ENCODE measurements at regions not wholly inside any gene's neighbourhood (a gene's known extent, or its start where the extent isn't known, plus 50 kb on each side); places are given as distances from the start of the nearest gene placed in this dataset.

GRCh38 chr17:71942626-71943025 lies 178.2 kb upstream of the SOX9 start:
- no peak overlapping the region for H3K27ac Mint-ChIP-seq
- H3K36me3 ChIP-seq (replicated peaks in 1 of 2; ENCODE audit: control extremely low read depth in 1 of 2, control insufficient read depth in 1 of 2, extremely low read depth in 1 of 2, insufficient read depth in 2 of 2, low read length in 1 of 2), result no peaks in the 10 kb centered on the region
- DNase-seq, result no peak
- POLR2A ChIA-PET, result no interaction called here
- intact Hi-C loops (cut with micrococcal nuclease), result no loop called here
- TF ChIP-seq EZH2 (IDR thresholded peaks at IDR 0.05; ENCODE audit: borderline replicate concordance, insufficient read depth, low read depth, low read length, poor library complexity, severe bottlenecking) (no peak), CTCF (IDR thresholded peaks at IDR 0.05) (no peak)
- H4K20me1 ChIP-seq (ENCODE audit: control insufficient read depth, insufficient read depth, low read length, poor library complexity, severe bottlenecking), result no peaks in the 10 kb centered on the region
- no peak overlapping the region for H3K4me2 ChIP-seq (replicated peaks; ENCODE audit: low read depth, low read length, poor library complexity, severe bottlenecking)
- ATAC-seq (ENCODE audit: low read depth), result no peak
- no peaks in the 10 kb centered on the region for H3K27me3 ChIP-seq (replicated peaks in 1 of 4; ENCODE audit: control extremely low read depth in 1 of 4, control insufficient read depth in 3 of 4, insufficient read depth in 4 of 4, low read length in 3 of 4)
- no peak overlapping the region for H2AFZ ChIP-seq (ENCODE audit: insufficient read depth, low read depth, low read length, poor library complexity, severe bottlenecking)
- H3K9ac ChIP-seq (ENCODE audit: low read length), result no peak overlapping the region
- no peak overlapping the region for H3K4me3 Mint-ChIP-seq
- no peaks in the 10 kb centered on the region for H3K4me1 ChIP-seq (ENCODE audit: control insufficient read depth in 2 of 2, insufficient read depth in 2 of 2, low read length in 2 of 2)
- no peaks in the 10 kb centered on the region for H3K27me3 Mint-ChIP-seq
- CTCF ChIA-PET, result no interaction called here
- H3K27ac ChIP-seq (ENCODE audit: low read length in 2 of 2), result no peak overlapping the region
- H3K4me3 ChIP-seq (ENCODE audit: control extremely low read depth in 1 of 5, extremely low read depth in 1 of 5, insufficient read depth in 1 of 5, low read depth in 2 of 5, low read length in 4 of 5), result no peak overlapping the region
- H3K9me3 ChIP-seq (ENCODE audit: control extremely low read depth in 1 of 3, control insufficient read depth in 2 of 3, insufficient read depth in 1 of 3, low read length in 2 of 3), result peaks cover 0 to 9% (median 0%) of the 10 kb centered on the region in 3 donors
- 9% methylated on average over 3 of the region's 3 CpGs for WGBS (ENCODE audit: insufficient coverage)
- H3K9me3 Mint-ChIP-seq (ENCODE audit: insufficient read depth), result peaks cover 5% of the 10 kb centered on the region
- no peaks in the 10 kb centered on the region for H3K79me2 ChIP-seq (ENCODE audit: control insufficient read depth, insufficient read depth, low read length)
- no peaks in the 10 kb centered on the region for H3K4me1 Mint-ChIP-seq

DNA sequence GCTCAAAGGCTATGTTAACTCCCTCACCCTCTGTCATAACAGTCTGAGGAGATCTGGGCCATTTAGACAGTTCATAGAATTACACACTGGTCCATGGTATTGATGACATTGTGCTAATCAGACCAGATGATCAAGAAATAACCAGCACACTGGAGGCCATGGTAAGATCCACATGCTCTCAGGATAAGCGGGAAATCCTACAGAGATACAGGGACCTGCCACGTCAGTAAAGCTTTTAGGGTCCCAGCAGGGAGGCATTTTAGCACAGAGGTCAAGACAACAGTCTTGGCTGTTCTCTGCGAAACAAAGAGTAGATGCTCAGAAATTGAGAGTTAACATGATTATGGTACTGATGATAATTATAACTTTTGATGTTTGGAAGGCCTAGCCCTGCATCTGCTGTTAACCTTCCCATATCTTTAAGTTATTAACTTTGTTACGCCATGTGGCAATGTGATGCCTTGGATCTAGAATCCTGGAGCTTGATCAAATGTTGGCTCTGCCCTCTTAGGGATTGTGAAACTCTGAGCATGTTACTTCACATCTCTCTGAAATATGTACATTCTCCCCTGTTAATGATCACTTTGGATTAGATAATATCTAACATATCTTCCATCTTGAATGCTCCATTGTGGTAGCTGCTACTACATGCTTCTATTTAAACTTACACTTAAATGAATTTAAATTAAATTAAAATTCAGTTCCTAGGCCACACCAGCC lies 172.0 kb upstream of the SOX9 start:
- POLR2A ChIA-PET, result no interaction called here
- no peak overlapping the region for H3K27ac Mint-ChIP-seq

More for the DNA sequence above, 172.0 kb upstream of the SOX9 start:
- no peak overlapping the region for H3K4me3 Mint-ChIP-seq
- H3K27me3 Mint-ChIP-seq, result no peaks in the 10 kb centered on the region
- Histone ChIP-seq H4K20me1 (ENCODE audit: control insufficient read depth, insufficient read depth, low read length, poor library complexity, severe bottlenecking) (no peaks in the 10 kb centered on the region), H2AFZ (ENCODE audit: insufficient read depth, low read depth, low read length, poor library complexity, severe bottlenecking) (no peak overlapping the region), H3K36me3 (replicated peaks in 1 of 2; ENCODE audit: control extremely low read depth in 1 of 2, control insufficient read depth in 1 of 2, extremely low read depth in 1 of 2, insufficient read depth in 2 of 2, low read length in 1 of 2) (no peaks in the 10 kb centered on the region), H3K9me3 (ENCODE audit: control extremely low read depth in 1 of 3, control insufficient read depth in 2 of 3, insufficient read depth in 1 of 3, low read length in 2 of 3) (peaks cover 0 to 7% (median 0%) of the 10 kb centered on the region in 3 donors), H3K27me3 (replicated peaks in 1 of 4; ENCODE audit: control extremely low read depth in 1 of 4, control insufficient read depth in 3 of 4, insufficient read depth in 4 of 4, low read length in 3 of 4) (no peaks in the 10 kb centered on the region), H3K4me1 (ENCODE audit: control insufficient read depth in 2 of 2, insufficient read depth in 2 of 2, low read length in 2 of 2) (no peaks in the 10 kb centered on the region), H3K4me2 (replicated peaks; ENCODE audit: low read depth, low read length, poor library complexity, severe bottlenecking) (no peak overlapping the region), H3K4me3 (ENCODE audit: control extremely low read depth in 1 of 5, extremely low read depth in 1 of 5, insufficient read depth in 1 of 5, low read depth in 2 of 5, low read length in 4 of 5) (no peak overlapping the region), H3K79me2 (ENCODE audit: control insufficient read depth, insufficient read depth, low read length) (no peaks in the 10 kb centered on the region), H3K27ac (ENCODE audit: low read length in 2 of 2) (no peak overlapping the region), H3K9ac (ENCODE audit: low read length) (no peak overlapping the region)
- 93% methylated on average over 2 of the region's 4 CpGs for WGBS (ENCODE audit: insufficient coverage)
- intact Hi-C loops (cut with micrococcal nuclease), result no loop called here
- CTCF ChIA-PET, result no interaction called here
- no peak for DNase-seq
- no peak for ATAC-seq (ENCODE audit: low read depth)
- H3K4me1 Mint-ChIP-seq, result no peaks in the 10 kb centered on the region
- peaks cover 6% of the 10 kb centered on the region for H3K9me3 Mint-ChIP-seq (ENCODE audit: insufficient read depth)
- no peak for TF ChIP-seq CTCF (IDR thresholded peaks at IDR 0.05)
- TF ChIP-seq EZH2 (IDR thresholded peaks at IDR 0.05; ENCODE audit: borderline replicate concordance, insufficient read depth, low read depth, low read length, poor library complexity, severe bottlenecking), result no peak

All from B cell (primary cell).